SK-N-SH (cell line): ENCODE measurements at regions not wholly inside any gene's neighbourhood (a gene's known extent, or its start where the extent isn't known, plus 50 kb on each side); places are given as distances from the start of the nearest gene placed in this dataset.

Experiments
- CTCF ChIP-seq: fragments of 200-600 bp; sonication (generic); IDR thresholded peaks from 2 replicates; pipeline ENCODE4 v1.6.1; 2017; ENCODE audit warnings: antibody characterized with exemption, mild to moderate bottlenecking, moderate library complexity
- EZH2phosphoT487 ChIP-seq: fragments of 200-600 bp; sonication (generic); IDR thresholded peaks from 2 replicates; pipeline ENCODE4 v1.6.1; 2017; ENCODE audit warnings: low read depth, mixed run types, mild to moderate bottlenecking, antibody characterized with exemption, moderate library complexity, borderline replicate concordance
- POLR2AphosphoS5 ChIP-seq: IDR thresholded peaks from 2 replicates; pipeline ENCODE4 v1.6.1; 2012; ENCODE audit warnings: low read depth, low read length
- RCOR1 ChIP-seq: fragments of 150-350 bp; IDR thresholded peaks from 2 replicates; pipeline ENCODE4 v1.6.1; 2017; ENCODE audit warnings: antibody characterized with exemption, low read length
- RFX5 ChIP-seq: IDR thresholded peaks from 2 replicates; pipeline ENCODE4 v1.6.1; 2012; ENCODE audit warnings: mild to moderate bottlenecking, improper control_type of control experiment, low read length
- TCF12 ChIP-seq: IDR thresholded peaks from 2 replicates; pipeline ENCODE4 v1.4.0; 2012
- YY1 ChIP-seq: IDR thresholded peaks from 2 replicates; pipeline ENCODE4 v1.4.0; 2012; ENCODE audit warnings: low read depth, mild to moderate bottlenecking

- TF ChIP-seq CTCF (no peak), RFX5 (no peak), POLR2AphosphoS5 (no peak), EZH2phosphoT487 (no peak), YY1 (no peak), TCF12 (no peak), RCOR1 (no peak)
Observed at GRCh38 chr22:49086606-49087157, 741.0 kb downstream of the BRD1 start.
